Liver (tissue), 8 donors: ENCODE measurements at regions not wholly inside any gene's neighbourhood (a gene's known extent, or its start where the extent isn't known, plus 50 kb on each side); places are given as distances from the start of the nearest gene placed in this dataset.

ENCODE experiments used
- DNase-seq: peaks from one replicate; pipeline ENCODE4 v3.0.0-alpha.2; 2017; ENCODE audit warnings: low spot score
- H3K27ac ChIP-seq, 2 donors: one replicate each; pipeline ENCODE4 v1.7.0; 2013; ENCODE audit warnings: inconsistent platforms in 2 of 2, low read length in 2 of 2, control low read depth in 1 of 2, low read depth in 1 of 2, mild to moderate bottlenecking in 1 of 2
- H3K27me3 ChIP-seq, 4 donors: one replicate each; pipeline versions ENCODE4 v1.6.1 to v1.7.0; 2013; ENCODE audit warnings: low read length in 3 of 4, inconsistent platforms in 1 of 4, mild to moderate bottlenecking in 1 of 4, moderate library complexity in 1 of 4; ENCODE audit not compliant: control insufficient read depth in 4 of 4, insufficient read depth in 4 of 4
- H3K36me3 ChIP-seq, 4 donors: one replicate each; pipeline versions ENCODE4 v1.6.1 to v1.7.0; 2013; ENCODE audit warnings: low read length in 3 of 4, mild to moderate bottlenecking in 3 of 4, low read depth in 1 of 4, moderate library complexity in 1 of 4; ENCODE audit not compliant: control insufficient read depth in 4 of 4, insufficient read depth in 3 of 4
- H3K4me1 ChIP-seq, 4 donors: one replicate each; pipeline versions ENCODE4 v1.6.1 to v1.7.0; 2013; ENCODE audit warnings: low read length in 3 of 4, mild to moderate bottlenecking in 3 of 4, moderate library complexity in 1 of 4; ENCODE audit not compliant: control insufficient read depth in 4 of 4, insufficient read depth in 4 of 4
- H3K4me3 ChIP-seq, 3 donors: one replicate each; pipeline versions ENCODE4 v1.6.1 to v1.7.0; 2013; ENCODE audit warnings: low read length in 3 of 3, control low read depth in 1 of 3, low read depth in 1 of 3, mild to moderate bottlenecking in 1 of 3
- H3K9ac ChIP-seq, 2 donors: one replicate each; pipeline ENCODE4 v1.7.0; 2013; ENCODE audit warnings: low read length in 2 of 2, mild to moderate bottlenecking in 2 of 2, moderate library complexity in 2 of 2, control low read depth in 1 of 2, low read depth in 1 of 2
- H3K9me3 ChIP-seq, 4 donors: one replicate each; pipeline versions ENCODE4 v1.6.1 to v1.7.0; 2013; ENCODE audit warnings: low read length in 3 of 4; ENCODE audit not compliant: control insufficient read depth in 4 of 4
- CTCF ChIP-seq: fragments of 150-350 bp; IDR thresholded peaks from 2 replicates; pipeline ENCODE4 v1.5.1; 2017; ENCODE audit warnings: improper control_type of control experiment, low read depth, low read length; ENCODE audit not compliant: missing input control
- EGR1 ChIP-seq, 2 donors: IDR thresholded peaks; 2 replicates each; pipeline ENCODE4 v1.6.1; 2016 to 2018; ENCODE audit warnings: antibody characterized with exemption in 2 of 2, low read depth in 2 of 2
- FOXA1 ChIP-seq: IDR thresholded peaks from 2 replicates; pipeline ENCODE4 v1.6.1; 2016; ENCODE audit warnings: antibody characterized with exemption
- FOXA2 ChIP-seq: IDR thresholded peaks from 2 replicates; pipeline ENCODE4 v1.6.1; 2016; ENCODE audit warnings: antibody characterized with exemption
- GABPA ChIP-seq, 2 donors: IDR thresholded peaks in 1 of 2; conservative IDR thresholded peaks in 1 of 2; 2 replicates each; pipeline ENCODE4 v1.6.1; 2016; ENCODE audit warnings: antibody characterized with exemption in 2 of 2, mild to moderate bottlenecking in 1 of 2, moderate library complexity in 1 of 2
- HNF4A ChIP-seq, 2 donors: conservative IDR thresholded peaks; 2 replicates each; pipeline ENCODE4 v1.6.1; 2016; ENCODE audit warnings: antibody characterized with exemption in 2 of 2, mild to moderate bottlenecking in 2 of 2
- HNF4G ChIP-seq: IDR thresholded peaks from 2 replicates; pipeline ENCODE4 v1.6.1; 2016; ENCODE audit warnings: antibody characterized with exemption
- NR2F2 ChIP-seq: IDR thresholded peaks from 2 replicates; pipeline ENCODE4 v1.6.1; 2016; ENCODE audit warnings: antibody characterized with exemption
- REST ChIP-seq: IDR thresholded peaks from 2 replicates; pipeline ENCODE4 v1.6.1; 2016; ENCODE audit warnings: antibody characterized with exemption, mild to moderate bottlenecking
- RXRA ChIP-seq, 2 donors: IDR thresholded peaks; 2 replicates each; pipeline ENCODE4 v1.6.1; 2017 to 2018; ENCODE audit warnings: antibody characterized with exemption in 2 of 2, mild to moderate bottlenecking in 1 of 2
- SP1 ChIP-seq: IDR thresholded peaks from 2 replicates; pipeline ENCODE4 v1.6.1; 2018; ENCODE audit warnings: antibody characterized with exemption, mild to moderate bottlenecking
- TAF1 ChIP-seq: conservative IDR thresholded peaks from 2 replicates; pipeline ENCODE4 v1.6.1; 2016; ENCODE audit warnings: antibody characterized with exemption, mild to moderate bottlenecking
- YY1 ChIP-seq: IDR thresholded peaks from 2 replicates; pipeline ENCODE4 v1.6.1; 2016; ENCODE audit warnings: antibody characterized with exemption, mild to moderate bottlenecking
- WGBS: extraction: QIAGEN DNeasy Blood & Tissue Kit; methylation state at CpG from one replicate; pipeline ENCODE4 v1.1.7; 2013; 5-methylcytosine and 5-hydroxymethylcytosine counted together
- TF ChIP-seq, protein P1 (sequence below): IDR thresholded peaks from 2 replicates; pipeline ENCODE4 v1.6.1; 2016; ENCODE audit warnings: antibody characterized with exemption
- TF ChIP-seq, protein P2 (sequence below): IDR thresholded peaks from 2 replicates; pipeline ENCODE4 v1.6.1; 2016; ENCODE audit warnings: antibody characterized with exemption
- TF ChIP-seq, protein P3 (sequence below): IDR thresholded peaks from 2 replicates; pipeline ENCODE4 v1.6.1; 2016; ENCODE audit warnings: antibody characterized with exemption
- donor health status: healthy.
- donor health status: healthy.
- donor health status: healthy.
- donor health status: healthy.
- donor health status: healthy.

DNA sequence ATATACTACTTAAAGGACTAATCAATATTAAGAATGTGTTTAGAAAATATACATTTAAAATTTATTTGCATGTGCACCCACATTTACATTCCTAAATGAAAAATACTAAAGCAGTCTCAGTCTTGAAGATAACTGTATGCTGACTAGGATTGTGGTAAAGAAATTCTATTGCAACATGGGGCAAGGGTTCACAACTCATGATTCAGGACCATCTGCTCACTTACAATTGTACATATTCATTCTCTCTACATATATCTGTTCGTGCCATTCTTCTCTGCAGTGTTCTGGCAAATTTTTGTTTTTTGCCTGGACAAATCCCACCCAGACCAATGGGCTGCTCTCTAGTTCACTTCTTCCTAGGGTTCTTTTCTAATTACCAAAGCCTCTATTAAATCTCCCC lies 417.2 kb upstream of the NOVA1 start:
- Histone ChIP-seq H3K36me3 (no peaks in the 10 kb centered on the region), H3K27me3 (no peaks in the 10 kb centered on the region), H3K4me1 (no peaks in the 10 kb centered on the region), H3K9ac (no peak overlapping the region), H3K9me3 (no peaks in the 10 kb centered on the region), H3K27ac (no peak overlapping the region), H3K4me3 (no peak overlapping the region)
- no peak for TF ChIP-seq RXRA (IDR thresholded peaks at IDR 0.05)
- no peak for TF ChIP-seq NR2F2
- no peak for TF ChIP-seq FOXA1
- no peak for TF ChIP-seq FOXA2
- no peak for TF ChIP-seq HNF4G
- no peak for TF ChIP-seq GABPA (IDR thresholded peaks at IDR 0.05 in 1 of 2, conservative IDR thresholded peaks at IDR 0.05 in 1 of 2)
- no peak for TF ChIP-seq YY1
- TF ChIP-seq, protein P1, sequence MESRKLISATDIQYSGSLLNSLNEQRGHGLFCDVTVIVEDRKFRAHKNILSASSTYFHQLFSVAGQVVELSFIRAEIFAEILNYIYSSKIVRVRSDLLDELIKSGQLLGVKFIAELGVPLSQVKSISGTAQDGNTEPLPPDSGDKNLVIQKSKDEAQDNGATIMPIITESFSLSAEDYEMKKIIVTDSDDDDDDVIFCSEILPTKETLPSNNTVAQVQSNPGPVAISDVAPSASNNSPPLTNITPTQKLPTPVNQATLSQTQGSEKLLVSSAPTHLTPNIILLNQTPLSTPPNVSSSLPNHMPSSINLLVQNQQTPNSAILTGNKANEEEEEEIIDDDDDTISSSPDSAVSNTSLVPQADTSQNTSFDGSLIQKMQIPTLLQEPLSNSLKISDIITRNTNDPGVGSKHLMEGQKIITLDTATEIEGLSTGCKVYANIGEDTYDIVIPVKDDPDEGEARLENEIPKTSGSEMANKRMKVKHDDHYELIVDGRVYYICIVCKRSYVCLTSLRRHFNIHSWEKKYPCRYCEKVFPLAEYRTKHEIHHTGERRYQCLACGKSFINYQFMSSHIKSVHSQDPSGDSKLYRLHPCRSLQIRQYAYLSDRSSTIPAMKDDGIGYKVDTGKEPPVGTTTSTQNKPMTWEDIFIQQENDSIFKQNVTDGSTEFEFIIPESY: no peak
- TF ChIP-seq REST: no peak
- TF ChIP-seq EGR1 (IDR thresholded peaks at IDR 0.05; ENCODE audit: low read depth in 2 of 2): no peak
- no peak for TF ChIP-seq TAF1
- no peak for TF ChIP-seq HNF4A (conservative IDR thresholded peaks at IDR 0.05)
- TF ChIP-seq SP1: no peak
- TF ChIP-seq CTCF: no peak
- TF ChIP-seq, protein P2, sequence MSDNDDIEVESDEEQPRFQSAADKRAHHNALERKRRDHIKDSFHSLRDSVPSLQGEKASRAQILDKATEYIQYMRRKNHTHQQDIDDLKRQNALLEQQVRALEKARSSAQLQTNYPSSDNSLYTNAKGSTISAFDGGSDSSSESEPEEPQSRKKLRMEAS: no peak
- TF ChIP-seq, protein P3, sequence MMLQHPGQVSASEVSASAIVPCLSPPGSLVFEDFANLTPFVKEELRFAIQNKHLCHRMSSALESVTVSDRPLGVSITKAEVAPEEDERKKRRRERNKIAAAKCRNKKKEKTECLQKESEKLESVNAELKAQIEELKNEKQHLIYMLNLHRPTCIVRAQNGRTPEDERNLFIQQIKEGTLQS: no peak
- 66% methylated on average over 1 of the region's 1 CpG for WGBS
- no peak for DNase-seq

DNA sequence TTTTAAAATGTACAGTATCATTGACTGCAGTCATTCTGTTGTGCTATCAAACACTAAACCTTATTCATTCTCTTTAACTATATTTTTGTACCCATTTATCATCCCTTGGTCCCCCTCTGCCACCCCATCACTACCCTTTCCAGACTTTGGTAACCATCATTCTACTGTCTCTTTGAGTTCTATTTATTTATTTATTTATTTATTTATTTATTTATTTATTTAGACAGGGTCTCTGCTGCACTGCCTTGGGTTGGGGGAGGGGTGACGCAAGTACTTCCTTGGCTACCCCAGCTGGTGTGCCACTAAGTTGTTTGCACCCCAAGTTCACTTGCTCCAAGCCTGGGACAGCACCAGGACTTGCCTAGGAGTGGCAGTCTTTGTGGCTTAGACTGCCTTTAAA lies 427.8 kb upstream of the NOVA1 start:
- H3K27me3 ChIP-seq: peaks cover 0 to 2% (median 0%) of the 10 kb centered on the region in 4 donors
- 90% methylated on average over 1 of the region's 1 CpG for WGBS
- no peak overlapping the region for H3K9ac ChIP-seq
- no peak overlapping the region for H3K4me3 ChIP-seq
- no peak overlapping the region for H3K27ac ChIP-seq
- no peaks in the 10 kb centered on the region for H3K36me3 ChIP-seq
- H3K9me3 ChIP-seq: no peaks in the 10 kb centered on the region
- no peaks in the 10 kb centered on the region for H3K4me1 ChIP-seq
- no peak for DNase-seq
- TF ChIP-seq HNF4A (conservative IDR thresholded peaks at IDR 0.05): no peak
- TF ChIP-seq FOXA2: no peak
- TF ChIP-seq HNF4G: no peak
- TF ChIP-seq CTCF: no peak
- TF ChIP-seq, protein P1: no peak
- TF ChIP-seq, protein P2: no peak
